Fibroblast of skin of abdomen (primary cell): ENCODE measurements at regions not wholly inside any gene's neighbourhood (a gene's known extent, or its start where the extent isn't known, plus 50 kb on each side); places are given as distances from the start of the nearest gene placed in this dataset.

ENCODE experiments used
- DNase-seq: peaks from one replicate; pipeline ENCODE4 v3.0.0-alpha.2; 2013

GRCh38 chr4:56286763-56287162 is 100.5 kb downstream of the AASDH start:
- peak; percentile 38 for DNase-seq

GRCh38 chr4:56283375-56283774 is 103.9 kb downstream of the AASDH start:
- DNase-seq = no peak

- no peak for DNase-seq
These were observed 105.3 kb downstream of the AASDH start for GRCh38 chr4:56282004-56282403.

GRCh38 chr4:56276547-56276946 is 110.7 kb downstream of the AASDH start:
- peak; percentile 9 for DNase-seq

- no peak for DNase-seq
These were observed 113.9 kb downstream of the AASDH start for GRCh38 chr4:56273391-56273790.

- no peak for DNase-seq
These were observed 114.4 kb downstream of the AASDH start for GRCh38 chr4:56272927-56273326.

GRCh38 chr4:56272003-56272402 is 115.3 kb downstream of the AASDH start:
- DNase-seq = no peak

GRCh38 chr4:56271131-56271530 is 116.2 kb downstream of the AASDH start:
- DNase-seq = no peak

- DNase-seq = no peak
These were observed 119.7 kb downstream of the AASDH start for GRCh38 chr4:56267558-56267957.

GRCh38 chr4:56264873-56265272 is 122.4 kb downstream of the AASDH start:
- DNase-seq = no peak

GRCh38 chr4:56261027-56261426 is 126.3 kb downstream of the AASDH start:
- DNase-seq = no peak

- DNase-seq = no peak
These were observed 127.0 kb downstream of the AASDH start for GRCh38 chr4:56260320-56260719.

GRCh38 chr4:56259655-56260054 is 127.6 kb downstream of the AASDH start:
- no peak for DNase-seq

GRCh38 chr4:56255820-56256219 is 131.5 kb downstream of the AASDH start:
- DNase-seq = no peak

GRCh38 chr4:56253666-56254305 is 133.5 kb downstream of the AASDH start:
- DNase-seq = no peak

- DNase-seq = no peak
These were observed 134.6 kb downstream of the AASDH start for GRCh38 chr4:56252561-56253152.

GRCh38 chr4:56251556-56251955 is 135.7 kb downstream of the AASDH start:
- DNase-seq = no peak

GRCh38 chr4:56250776-56251175 is 136.5 kb downstream of the AASDH start:
- DNase-seq = peak; percentile 81

- DNase-seq = no peak
These were observed 139.6 kb downstream of the AASDH start for GRCh38 chr4:56247646-56248045.

- no peak for DNase-seq
These were observed 141.1 kb downstream of the AASDH start for GRCh38 chr4:56246233-56246610.

- DNase-seq = no peak
These were observed 141.6 kb downstream of the AASDH start for GRCh38 chr4:56245547-56246232.

- DNase-seq = no peak
These were observed 142.6 kb downstream of the AASDH start for GRCh38 chr4:56244681-56245080.

- no peak for DNase-seq
These were observed 144.2 kb downstream of the AASDH start for GRCh38 chr4:56243107-56243506.

GRCh38 chr4:56241500-56241899 is 145.8 kb downstream of the AASDH start:
- DNase-seq = no peak
